GM08714 (cell line): ENCODE measurements at regions not wholly inside any gene's neighbourhood (a gene's known extent, or its start where the extent isn't known, plus 50 kb on each side); places are given as distances from the start of the nearest gene placed in this dataset.

Experiments
- H3K4me3 ChIP-seq: fragments of 200-500 bp; sonication (Bioruptor generic); 2 replicates; pipeline ENCODE4 v1.5.1; 2014; ENCODE audit warnings: mild to moderate bottlenecking, low read length, inconsistent platforms
- ZNF274 ChIP-seq: IDR thresholded peaks from 2 replicates; pipeline ENCODE4 v1.6.1; 2012; ENCODE audit warnings: mild to moderate bottlenecking, low read depth, low read length

DNA sequence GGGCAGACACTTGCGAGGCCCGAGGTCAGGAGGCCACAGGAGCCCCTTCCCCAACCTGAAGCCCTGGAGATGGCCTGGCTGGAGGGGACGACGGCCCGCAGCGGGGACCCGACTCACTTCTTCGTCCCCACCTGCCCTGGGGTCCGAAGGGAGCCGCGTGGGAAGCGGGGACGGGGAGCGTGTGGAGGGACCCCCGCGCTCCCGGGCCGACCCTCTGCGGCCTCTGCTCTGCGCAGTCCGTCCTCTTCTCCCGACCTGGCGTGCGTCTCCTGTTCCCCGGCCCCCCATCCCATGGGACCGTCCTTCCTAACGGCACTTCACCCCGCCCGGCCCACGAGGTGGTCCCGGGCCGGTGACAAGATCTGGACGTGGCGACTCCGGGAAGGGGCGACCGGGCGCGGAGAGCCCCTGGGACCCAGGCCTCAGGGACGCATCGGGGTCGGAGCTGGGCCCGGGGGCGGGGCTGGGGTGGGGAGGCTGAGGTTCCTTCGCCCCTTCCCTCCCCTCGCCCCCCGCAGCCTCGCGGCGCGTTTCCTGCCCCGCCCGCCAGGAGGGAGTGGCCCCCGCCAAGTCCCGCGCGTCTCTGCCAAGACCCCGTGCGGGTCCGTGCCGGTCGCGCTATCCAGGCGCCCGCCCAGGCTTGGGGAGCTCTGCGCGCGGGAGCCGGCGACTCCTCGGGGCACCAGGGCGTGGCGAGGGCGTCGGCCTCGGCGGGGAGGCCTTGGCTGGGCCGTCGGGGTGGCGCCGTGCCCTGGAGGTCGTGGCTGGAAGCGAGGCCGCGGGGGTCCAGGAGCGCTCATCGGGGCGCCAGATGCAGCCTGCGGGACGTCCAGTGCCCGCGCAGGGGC is 97.1 kb downstream of the TNFAIP2 start:
- no peak for TF ChIP-seq ZNF274
- H3K4me3 ChIP-seq, result no peak overlapping the region

DNA sequence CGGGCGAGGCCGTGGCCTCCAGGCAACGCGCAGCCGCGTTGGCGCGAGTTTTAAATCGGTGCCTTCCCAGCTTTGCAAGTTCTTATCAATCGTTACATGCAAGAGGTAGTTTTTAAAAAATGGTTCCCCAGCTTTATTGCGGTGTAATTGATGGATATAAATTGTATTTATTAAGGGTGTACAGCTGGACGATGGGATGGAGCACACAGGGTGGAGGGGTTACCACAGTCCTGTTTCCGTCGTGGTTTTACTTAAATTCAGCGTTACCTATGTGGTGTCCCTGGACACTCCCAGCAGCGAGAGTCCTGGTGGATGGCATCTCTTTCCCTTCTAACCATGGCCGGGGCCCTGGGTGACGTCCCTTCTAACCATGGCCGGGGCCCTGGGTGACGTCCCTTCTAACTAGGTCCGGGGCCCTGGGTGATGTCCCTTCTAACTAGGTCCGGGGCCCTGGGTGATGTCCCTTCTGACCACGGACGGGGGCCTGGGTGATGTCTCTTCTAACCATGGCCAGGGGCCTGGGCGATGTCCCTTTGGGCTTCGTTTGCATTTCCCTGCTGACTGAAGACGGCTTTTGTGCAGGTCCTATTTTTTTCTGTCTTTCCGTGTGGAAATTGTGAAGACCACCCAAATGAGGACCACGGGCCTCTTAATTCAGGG is 97.9 kb downstream of the TNFAIP2 start:
- no peak for TF ChIP-seq ZNF274
- no peak overlapping the region for H3K4me3 ChIP-seq

DNA sequence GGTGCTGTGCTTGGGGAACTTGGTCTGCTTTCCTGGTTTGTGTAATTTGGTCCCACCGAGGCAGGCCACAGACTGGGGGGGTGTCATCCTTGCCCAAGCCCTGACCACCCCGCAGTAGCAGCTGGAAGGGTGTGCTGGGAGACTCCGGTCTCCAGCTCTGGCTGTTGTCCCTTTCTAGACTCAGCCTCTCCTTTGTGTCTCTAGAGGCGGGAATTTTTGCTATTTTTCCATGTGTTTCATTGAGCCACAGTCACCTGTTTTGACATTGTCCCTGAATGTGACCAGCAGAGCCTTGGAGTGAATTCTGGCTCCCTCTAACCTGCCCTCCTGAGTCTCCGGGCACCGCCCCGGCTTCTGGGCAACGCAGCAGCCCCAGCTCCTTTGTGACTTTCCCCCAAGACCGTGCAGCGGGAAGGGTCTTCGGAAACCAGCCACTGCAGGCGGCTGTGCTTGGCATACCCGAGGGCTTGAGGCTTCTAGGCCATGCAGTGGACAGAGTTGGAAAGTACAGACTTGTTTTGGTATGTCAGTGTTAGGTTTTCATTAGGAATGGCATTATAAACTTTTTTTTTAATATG is 98.6 kb downstream of the TNFAIP2 start:
- TF ChIP-seq ZNF274, result no peak
- no peak overlapping the region for H3K4me3 ChIP-seq

DNA sequence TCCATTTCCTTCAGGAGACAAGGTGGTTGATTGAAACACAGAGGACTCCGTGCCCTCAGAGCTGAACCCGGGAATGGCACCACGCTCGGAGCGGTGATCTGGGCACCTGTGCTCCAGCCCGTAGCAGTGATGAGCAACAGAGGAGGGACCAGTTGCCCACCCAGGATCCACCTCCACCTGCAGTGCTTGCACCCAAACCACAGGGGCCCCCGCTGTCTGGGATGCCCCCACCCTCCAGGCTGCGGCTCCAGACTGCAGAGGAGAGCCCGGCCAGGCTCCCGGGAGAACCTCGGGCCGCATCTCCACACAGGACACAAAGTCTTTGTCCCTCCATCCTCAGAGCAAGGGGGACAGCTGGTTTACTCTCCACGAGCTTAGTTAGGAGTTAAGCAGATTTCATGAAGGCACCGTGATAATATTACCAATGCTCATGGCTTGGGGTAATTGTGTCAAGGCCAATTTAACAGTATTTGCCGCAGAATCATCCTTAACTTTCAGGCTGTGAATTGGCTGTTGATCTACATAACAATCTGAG is 100.6 kb downstream of the TNFAIP2 start:
- no peak for TF ChIP-seq ZNF274

DNA sequence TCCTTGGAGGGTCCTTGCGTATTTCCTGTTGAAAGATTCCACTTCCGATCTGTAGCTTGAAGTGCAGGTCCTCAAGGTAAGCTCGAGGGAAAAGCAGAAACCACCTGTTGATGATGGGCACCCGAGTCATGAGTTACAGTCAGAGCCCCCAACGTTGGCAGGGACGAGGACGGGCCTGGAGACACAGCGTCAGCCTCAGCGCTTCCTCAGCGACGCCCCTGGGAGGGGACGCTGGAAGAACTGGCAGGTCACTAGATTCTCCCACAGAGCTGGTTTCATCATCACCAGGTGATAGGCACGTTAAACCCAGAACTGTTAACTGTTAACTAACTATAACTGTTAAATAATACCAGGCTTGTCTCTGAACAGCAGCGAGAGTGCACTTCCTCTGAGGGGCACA is 101.8 kb downstream of the TNFAIP2 start:
- no peak overlapping the region for H3K4me3 ChIP-seq
- no peak for TF ChIP-seq ZNF274

More for the DNA sequence above, 100.6 kb downstream of the TNFAIP2 start:
- H3K4me3 ChIP-seq, result no peak overlapping the region

DNA sequence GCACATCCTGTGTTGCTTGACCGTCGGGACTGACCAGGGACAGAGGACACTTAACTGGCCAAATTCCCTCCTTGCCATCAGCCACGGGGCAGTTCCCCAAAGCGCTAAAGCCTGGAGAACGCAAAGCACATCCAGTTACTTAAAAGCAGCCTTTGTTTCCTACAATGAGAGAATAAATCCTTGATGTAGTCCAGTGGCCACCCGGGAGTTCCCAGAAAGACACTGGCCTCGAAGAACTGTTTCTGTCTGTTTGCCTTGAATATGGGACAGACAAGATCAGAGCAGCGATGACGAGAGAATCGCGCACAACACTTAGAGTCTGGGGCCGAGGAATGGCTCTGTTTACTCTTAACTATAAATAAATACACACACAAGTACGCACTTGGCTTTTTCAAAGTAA is 102.2 kb downstream of the TNFAIP2 start:
- TF ChIP-seq ZNF274, result no peak
- H3K4me3 ChIP-seq, result no peak overlapping the region

DNA sequence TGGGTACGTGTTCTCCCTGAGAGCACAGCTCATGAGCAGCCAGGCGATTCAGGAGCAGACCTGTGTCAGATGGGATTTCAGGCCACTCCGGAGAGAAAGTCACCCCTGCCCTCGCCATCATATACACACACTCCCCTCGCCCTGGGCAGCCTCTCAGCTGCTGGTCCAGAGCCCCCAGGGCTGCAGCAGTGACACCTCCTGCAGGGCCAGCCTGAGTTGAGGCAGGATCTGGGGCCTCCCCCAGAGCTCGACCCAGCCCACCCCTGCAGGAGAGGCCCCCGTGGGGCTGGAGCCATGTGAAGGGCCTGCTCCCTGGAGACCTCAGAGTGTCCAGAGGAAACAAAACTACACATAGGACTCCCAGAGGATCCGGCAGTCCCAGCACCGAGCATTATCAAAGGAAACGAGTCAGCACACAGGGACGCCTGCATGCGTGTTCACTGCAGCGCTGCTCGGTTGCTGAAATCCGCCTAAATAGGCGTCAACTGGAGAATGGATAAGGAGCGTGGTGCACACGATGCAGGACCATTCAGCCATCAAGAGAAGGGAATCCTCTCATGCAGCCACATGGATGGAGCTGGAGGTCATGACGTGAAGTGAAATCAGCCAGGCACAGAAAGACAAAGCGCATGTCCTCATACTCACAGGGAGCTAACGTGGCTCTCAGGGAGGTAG is 104.0 kb downstream of the TNFAIP2 start:
- H3K4me3 ChIP-seq, result no peak overlapping the region
- no peak for TF ChIP-seq ZNF274

DNA sequence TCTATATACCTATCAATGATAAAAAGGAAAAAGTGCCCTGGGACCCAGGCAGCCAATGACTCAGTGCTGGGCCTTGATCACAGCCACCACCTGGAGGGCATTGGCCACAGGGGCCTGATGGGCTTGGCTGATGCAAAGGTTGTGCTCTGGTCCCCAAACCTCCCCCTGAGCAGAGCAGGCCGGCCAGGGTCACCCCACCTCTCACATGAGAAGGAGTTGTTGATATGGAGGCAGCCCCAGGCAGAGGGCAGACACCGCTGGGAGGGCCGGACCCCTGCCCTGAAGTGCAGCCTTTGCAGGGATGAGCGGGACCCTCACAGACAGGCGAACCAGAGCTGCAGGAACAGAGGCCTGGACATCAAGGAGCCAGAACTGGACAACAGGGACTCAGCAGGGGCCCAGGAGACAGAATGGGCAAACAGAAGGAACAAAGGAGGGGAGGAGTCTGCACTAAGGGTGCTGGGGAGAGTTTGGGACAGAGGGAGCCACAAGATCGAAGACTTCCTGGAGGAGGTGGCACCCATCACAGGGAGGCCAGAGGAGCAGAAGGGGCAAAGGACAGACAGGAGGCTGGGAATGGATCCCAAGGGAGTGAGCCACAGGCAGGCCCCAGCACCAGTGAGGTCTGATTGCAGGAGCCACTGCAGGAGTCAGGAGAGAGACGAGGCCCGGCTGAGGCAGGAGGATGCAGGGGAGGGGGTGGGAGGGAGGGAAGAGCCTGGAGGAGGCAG is 105.0 kb downstream of the TNFAIP2 start:
- TF ChIP-seq ZNF274, result no peak
- H3K4me3 ChIP-seq, result no peak overlapping the region

- no peak overlapping the region for H3K4me3 ChIP-seq
- no peak for TF ChIP-seq ZNF274
These were observed 105.2 kb upstream of the EIF5 start for GRCh38 chr14:103228866-103229265.

DNA sequence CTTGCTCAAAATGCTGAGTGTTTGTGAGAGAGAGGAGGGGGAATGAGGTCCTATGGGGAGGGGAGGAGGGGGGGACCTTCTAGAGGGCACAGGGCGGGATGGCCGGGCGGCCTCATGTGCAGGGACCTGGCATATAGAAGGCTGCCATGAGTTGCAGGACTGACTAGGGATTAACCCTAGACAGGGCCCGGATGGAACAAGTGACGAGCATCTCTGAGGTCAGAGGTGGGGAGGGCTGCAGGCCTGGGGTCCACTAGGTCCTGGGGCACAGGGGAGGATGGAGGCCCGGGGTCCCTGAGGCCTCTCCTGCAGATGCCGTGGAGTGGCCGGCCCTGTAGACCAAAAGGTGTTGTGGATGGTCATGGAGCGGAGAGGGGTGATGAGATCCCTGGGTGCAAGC is 104.0 kb upstream of the EIF5 start:
- H3K4me3 ChIP-seq, result no peak overlapping the region
- TF ChIP-seq ZNF274, result no peak

GRCh38 chr14:103230658-103231334 is 103.2 kb upstream of the EIF5 start:
- no peak for TF ChIP-seq ZNF274
- no peak overlapping the region for H3K4me3 ChIP-seq

- TF ChIP-seq ZNF274, result no peak
- no peak overlapping the region for H3K4me3 ChIP-seq
These were observed 102.5 kb upstream of the EIF5 start for GRCh38 chr14:103231376-103232019.

DNA sequence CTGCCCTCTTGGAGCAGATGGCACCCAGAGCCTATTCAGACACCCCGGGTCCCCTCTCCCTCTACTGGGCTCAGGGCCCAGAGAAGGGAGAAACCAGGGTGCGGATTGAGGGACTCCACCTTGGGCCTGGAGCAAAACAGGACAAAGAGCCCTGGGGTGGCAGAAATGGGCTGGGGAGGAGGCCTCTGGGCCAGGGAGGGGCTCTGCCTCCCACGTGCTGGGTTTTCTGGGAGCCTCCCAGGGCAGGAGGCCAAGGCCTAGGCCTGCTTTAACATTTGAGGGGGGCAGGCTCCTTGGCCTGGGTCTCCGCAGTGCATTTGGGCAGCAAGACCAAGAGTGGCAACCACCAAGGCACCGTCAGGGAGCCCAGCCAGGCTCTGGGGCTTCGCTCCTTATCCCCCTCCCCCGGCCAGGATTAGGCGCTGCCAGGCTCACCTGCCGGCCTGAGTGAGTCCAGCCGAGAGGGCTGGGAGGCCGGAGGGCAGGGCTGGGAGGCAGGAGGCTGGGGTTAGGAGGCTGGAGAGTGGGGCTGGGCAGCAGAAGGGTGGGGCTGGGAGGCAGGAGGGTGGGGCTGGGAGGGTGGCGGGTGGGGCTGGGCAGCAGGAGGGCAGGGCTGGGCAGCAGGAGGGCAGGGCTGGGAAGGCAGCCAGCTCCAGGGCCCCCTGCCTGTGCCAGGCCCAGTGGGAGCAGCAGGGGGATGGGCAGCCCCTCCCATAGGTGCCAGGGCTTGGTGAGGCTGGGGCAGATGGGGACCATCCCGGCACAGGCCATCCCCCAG is 101.8 kb upstream of the EIF5 start:
- TF ChIP-seq ZNF274, result no peak
- no peak overlapping the region for H3K4me3 ChIP-seq
